IMR-90 (cell line): ENCODE measurements at regions not wholly inside any gene's neighbourhood (a gene's known extent, or its start where the extent isn't known, plus 50 kb on each side); places are given as distances from the start of the nearest gene placed in this dataset.
"Not testable (repeated sequence)": the region's sequence is repeated elsewhere in the genome, so short reads cannot be mapped to it uniquely, and the experiment has no call there.

Experiments used
- ATAC-seq: fragments of 200-7000 bp; cut with Tn5 transposase; 2 replicates; pipeline ENCODE4 v1.9.1; 2020; ENCODE audit warnings: low read depth, mild to moderate bottlenecking, moderate library complexity
- BruUV-seq: library from RNA; stranded (reverse); fragments of 400-500 nt; replicated peaks from 2 replicates; lab custom pipeline; 2021; lab: Mats Ljungman, UMichigan
- CTCF ChIA-PET: fragments of 300-600 bp; formaldehyde crosslinking; extraction: SDS; loops from one replicate; lab custom pipeline; 2021; ENCODE audit warnings: antibody characterized with exemption; lab: Yijun Ruan, JAX
- POLR2A ChIA-PET: fragments of 300-600 bp; sonication (Branson Sonifier 250); formaldehyde crosslinking; loops from one replicate; lab custom pipeline; 2022; ENCODE audit warnings: antibody characterized with exemption; ENCODE audit not compliant: unreplicated experiment; lab: Charles Lee
- DNase-seq: peaks from one replicate; pipeline ENCODE4 v3.0.0; 2013
- H2AFZ ChIP-seq: replicated peaks from 2 replicates; pipeline ENCODE3; 2013; ENCODE audit warnings: low read length, mild to moderate bottlenecking; ENCODE audit not compliant: poor library complexity
- H2AK5ac ChIP-seq: 2 replicates; pipeline ENCODE4 v1.6.1; 2013; ENCODE audit warnings: low read depth, low read length, inconsistent platforms
- H2AK9ac ChIP-seq: replicated peaks from 2 replicates; pipeline ENCODE3; 2013; ENCODE audit warnings: mild to moderate bottlenecking, low read depth, low read length, moderate library complexity; ENCODE audit not compliant: poor library complexity
- H2BK120ac ChIP-seq: 2 replicates; pipeline ENCODE4 v1.6.1; 2013; ENCODE audit warnings: low read depth, low read length, inconsistent platforms
- H2BK15ac ChIP-seq: 3 replicates; pipeline ENCODE4 v1.6.1; 2013; ENCODE audit warnings: low read depth, low read length, inconsistent platforms
- H2BK20ac ChIP-seq: 2 replicates; pipeline ENCODE4 v1.6.1; 2013; ENCODE audit warnings: low read depth, mild to moderate bottlenecking, inconsistent platforms, low read length, moderate library complexity
- H2BK5ac ChIP-seq: 2 replicates; pipeline ENCODE4 v1.6.1; 2013; ENCODE audit warnings: mild to moderate bottlenecking, low read depth, low read length, inconsistent platforms; ENCODE audit not compliant: poor library complexity, severe bottlenecking
- H3K14ac ChIP-seq: replicated peaks from 2 replicates; pipeline ENCODE4 v1.6.1; 2013; ENCODE audit warnings: low read depth, low read length, inconsistent platforms
- H3K18ac ChIP-seq: 2 replicates; pipeline ENCODE4 v1.6.1; 2013; ENCODE audit warnings: low read depth, low read length, control low read depth
- H3K23ac ChIP-seq: 2 replicates; pipeline ENCODE4 v1.6.1; 2013; ENCODE audit warnings: low read depth, low read length, inconsistent platforms
- H3K27ac ChIP-seq: 2 replicates; pipeline ENCODE4 v1.5.1; 2013; ENCODE audit warnings: mild to moderate bottlenecking, control low read depth, low read length; ENCODE audit not compliant: insufficient read depth
- H3K27me3 ChIP-seq: 2 replicates; pipeline ENCODE4 v1.6.1; 2013; ENCODE audit warnings: low read length; ENCODE audit not compliant: control insufficient read depth, insufficient read depth
- H3K36me3 ChIP-seq: 2 replicates; pipeline ENCODE4 v1.6.1; 2013; ENCODE audit warnings: low read length, mixed read lengths; ENCODE audit not compliant: control insufficient read depth, insufficient read depth
- H3K4ac ChIP-seq: 2 replicates; pipeline ENCODE4 v1.6.1; 2013; ENCODE audit warnings: low read depth, low read length, inconsistent platforms
- H3K4me1 ChIP-seq: 2 replicates; pipeline ENCODE4 v1.6.1; 2013; ENCODE audit warnings: low read length, mixed read lengths; ENCODE audit not compliant: control insufficient read depth, insufficient read depth
- H3K4me2 ChIP-seq: 2 replicates; pipeline ENCODE4 v1.6.1; 2013; ENCODE audit warnings: low read depth, mild to moderate bottlenecking, control low read depth, low read length, moderate library complexity
- H3K4me3 ChIP-seq: 2 replicates; pipeline ENCODE4 v1.5.1; 2013; ENCODE audit warnings: low read depth, mild to moderate bottlenecking, control low read depth, low read length, moderate library complexity; ENCODE audit not compliant: insufficient read depth
- H3K56ac ChIP-seq: 2 replicates; pipeline ENCODE4 v1.6.1; 2013; ENCODE audit warnings: low read length, inconsistent platforms; ENCODE audit not compliant: insufficient read depth; ENCODE audit errors: extremely low read depth
- H3K79me1 ChIP-seq, 2 experiments: 2 replicates each; pipeline ENCODE4 v1.6.1; 2013; ENCODE audit warnings: low read length in 2 of 2, inconsistent platforms in 1 of 2, low read depth in 1 of 2
- H3K9ac ChIP-seq: 2 replicates; pipeline ENCODE4 v1.6.1; 2013; ENCODE audit warnings: low read depth, low read length, control low read depth
- H3K9me1 ChIP-seq: 2 replicates; pipeline ENCODE4 v1.6.1; 2013; ENCODE audit warnings: low read length, inconsistent platforms; ENCODE audit not compliant: insufficient read depth
- H3K9me3 ChIP-seq: 2 replicates; pipeline ENCODE4 v1.6.1; 2013; ENCODE audit warnings: low read length; ENCODE audit not compliant: control insufficient read depth, insufficient read depth
- H4K20me1 ChIP-seq: 2 replicates; pipeline ENCODE4 v1.6.1; 2013; ENCODE audit warnings: low read length, inconsistent platforms; ENCODE audit not compliant: insufficient read depth
- H4K5ac ChIP-seq: 2 replicates; pipeline ENCODE4 v1.6.1; 2013; ENCODE audit warnings: mild to moderate bottlenecking, low read depth, low read length, control low read depth
- H4K8ac ChIP-seq, 2 experiments: 2 replicates each; pipeline ENCODE4 v1.6.1; 2013; ENCODE audit warnings: low read depth in 2 of 2, low read length in 2 of 2, control low read depth in 1 of 2, inconsistent platforms in 1 of 2
- H4K91ac ChIP-seq: 2 replicates; pipeline ENCODE4 v1.6.1; 2013; ENCODE audit warnings: low read depth, low read length, inconsistent platforms; ENCODE audit not compliant: insufficient read depth
- WGBS, 2 experiments: methylation state at CpG; one replicate each; pipeline versions ENCODE4 v1.1.5 to v1.1.7; 2013; ENCODE audit warnings: missing lambda C conversion rate in 2 of 2; ENCODE audit not compliant: insufficient read length in 1 of 2; ENCODE audit errors: extremely low coverage in 2 of 2; 5-methylcytosine and 5-hydroxymethylcytosine counted together
- dilution Hi-C: fragments of 300-500 bp; cut with HindIII; formaldehyde crosslinking; loops from one replicate; pipeline ENCODE4 v1.14.3; 2018; ENCODE audit warnings: low sequenced_read_pairs; ENCODE audit not compliant: unreplicated experiment
- in situ Hi-C: fragments of 300-500 bp; cut with MboI; formaldehyde crosslinking; loops from 3 replicates; pipeline ENCODE4 v1.14.3; 2019; ENCODE audit warnings: low sequenced_read_pairs, inconsistent platforms, mixed read lengths
- intact Hi-C: fragments of 100-400 bp; cut with micrococcal nuclease; formaldehyde crosslinking; loops from 2 replicates; pipeline ENCODE4 v1.10.0; 2022

DNA sequence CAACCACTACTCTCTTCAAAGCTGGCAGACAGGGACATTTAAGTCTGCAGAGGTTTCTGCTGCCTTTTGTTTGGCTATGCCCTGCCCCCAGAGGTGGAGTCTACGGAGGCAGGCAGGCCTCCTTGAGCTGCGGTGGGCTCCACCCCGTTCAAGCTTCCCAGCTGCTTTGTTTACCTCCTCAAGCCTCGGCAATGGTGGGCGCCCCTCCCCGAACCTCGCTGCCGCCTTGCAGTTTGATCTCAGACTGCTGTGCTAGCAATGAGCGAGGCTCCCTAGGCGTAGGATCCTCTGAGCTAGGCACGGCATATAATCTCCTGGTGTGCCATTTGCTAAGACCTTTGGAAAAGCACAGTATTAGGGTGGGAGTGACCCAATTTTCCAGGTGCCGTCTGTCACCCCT lies 252.2 kb downstream of the OXSM start:
- H2AK9ac ChIP-seq, DNase-seq, H3K18ac ChIP-seq, H3K9ac ChIP-seq, H3K9me3 ChIP-seq, dilution Hi-C loops, H4K91ac ChIP-seq, H3K79me1 ChIP-seq, H3K4ac ChIP-seq, H2BK5ac ChIP-seq, H2AFZ ChIP-seq, H3K4me2 ChIP-seq, H3K4me1 ChIP-seq, H4K5ac ChIP-seq, intact Hi-C loops, H3K14ac ChIP-seq, H3K9me1 ChIP-seq, H3K27ac ChIP-seq, H2AK5ac ChIP-seq, H2BK120ac ChIP-seq, H2BK20ac ChIP-seq, H3K27me3 ChIP-seq, CTCF ChIA-PET, H4K8ac ChIP-seq, H4K20me1 ChIP-seq, BruUV-seq, H3K23ac ChIP-seq, in situ Hi-C loops, H3K56ac ChIP-seq, H2BK15ac ChIP-seq, H3K4me3 ChIP-seq, ATAC-seq, H3K36me3 ChIP-seq, POLR2A ChIA-PET: not testable (repeated sequence)
- no CpG with 5 or more reads among the region's 12 CpGs for WGBS, 2 experiments
